NCI-H2196 treated with DMSO at 0.1 percent for 48 hours (cell line): ENCODE measurements at regions not wholly inside any gene's neighbourhood (a gene's known extent, or its start where the extent isn't known, plus 50 kb on each side); places are given as distances from the start of the nearest gene placed in this dataset.

ENCODE experiments used
- DNase-seq: peaks from one replicate; lab custom pipeline; 2025; ENCODE audit not compliant: unreplicated experiment; lab: John Stamatoyannopoulos, UW

GRCh38 chr11:116271479-116271878 lies 501.3 kb downstream of the BUD13 start:
- DNase-seq = no peak

GRCh38 chr11:116267146-116267545 lies 505.6 kb downstream of the BUD13 start:
- no peak for DNase-seq

GRCh38 chr11:116263770-116264169 lies 509.0 kb downstream of the BUD13 start:
- no peak for DNase-seq

- DNase-seq = no peak
These were observed 509.8 kb downstream of the BUD13 start for GRCh38 chr11:116263019-116263418.

GRCh38 chr11:116262370-116262769 lies 510.4 kb downstream of the BUD13 start:
- no peak for DNase-seq

- no peak for DNase-seq
These were observed 511.2 kb downstream of the BUD13 start for GRCh38 chr11:116261606-116262005.

GRCh38 chr11:116258821-116259220 lies 514.0 kb downstream of the BUD13 start:
- DNase-seq = no peak

GRCh38 chr11:116257883-116258282 lies 514.9 kb downstream of the BUD13 start:
- DNase-seq = no peak

GRCh38 chr11:116257092-116257491 lies 515.7 kb downstream of the BUD13 start:
- no peak for DNase-seq

GRCh38 chr11:116256215-116256614 lies 516.6 kb downstream of the BUD13 start:
- no peak for DNase-seq

- DNase-seq = no peak
These were observed 517.4 kb downstream of the BUD13 start for GRCh38 chr11:116255321-116255953.

- DNase-seq = no peak
These were observed 522.6 kb downstream of the BUD13 start for GRCh38 chr11:116250155-116250554.

GRCh38 chr11:116249561-116249960 lies 523.2 kb downstream of the BUD13 start:
- no peak for DNase-seq

- no peak for DNase-seq
These were observed 527.9 kb downstream of the BUD13 start for GRCh38 chr11:116244889-116245288.

- no peak for DNase-seq
These were observed 528.3 kb downstream of the BUD13 start for GRCh38 chr11:116244439-116244838.

GRCh38 chr11:116243991-116244390 lies 528.8 kb downstream of the BUD13 start:
- no peak for DNase-seq

- DNase-seq = no peak
These were observed 530.8 kb downstream of the BUD13 start for GRCh38 chr11:116242006-116242405.

- DNase-seq = no peak
These were observed 532.1 kb downstream of the BUD13 start for GRCh38 chr11:116240710-116241109.

GRCh38 chr11:116239247-116239646 lies 533.5 kb downstream of the BUD13 start:
- no peak for DNase-seq

GRCh38 chr11:116234989-116235568 lies 537.7 kb downstream of the BUD13 start:
- DNase-seq = no peak

- no peak for DNase-seq
These were observed 539.2 kb downstream of the BUD13 start for GRCh38 chr11:116233561-116233960.

- no peak for DNase-seq
These were observed 540.4 kb downstream of the BUD13 start for GRCh38 chr11:116232364-116232828.

- no peak for DNase-seq
These were observed 541.2 kb downstream of the BUD13 start for GRCh38 chr11:116231543-116231942.
